CD14-positive monocyte (primary cell): ENCODE measurements at regions not wholly inside any gene's neighbourhood (a gene's known extent, or its start where the extent isn't known, plus 50 kb on each side); places are given as distances from the start of the nearest gene placed in this dataset.
"Not testable (repeated sequence)": the region's sequence is repeated elsewhere in the genome, so short reads cannot be mapped to it uniquely, and the experiment has no call there.

Experiments used
- DNase-seq, 3 donors: peaks; one replicate each; pipeline ENCODE4 v3.0.0-alpha.2; 2011 to 2022
- H2AFZ ChIP-seq: 2 replicates; pipeline ENCODE4 v1.6.0; 2012; ENCODE audit warnings: mild to moderate bottlenecking, low read depth, low read length, inconsistent platforms; ENCODE audit not compliant: insufficient read depth, poor library complexity, severe bottlenecking
- H3K27ac ChIP-seq, 2 donors: 1 replicate in 1 of 2; 2 replicates in 1 of 2; pipeline ENCODE4 v1.5.1; 2012 to 2013; ENCODE audit warnings: low read length in 2 of 2, control low read depth in 1 of 2, inconsistent platforms in 1 of 2, low read depth in 1 of 2, mild to moderate bottlenecking in 1 of 2
- H3K27me3 ChIP-seq, 2 donors: one replicate each; pipeline versions ENCODE4 v1.6.0 to v1.6.1; 2011 to 2013; ENCODE audit warnings: low read length in 2 of 2; ENCODE audit not compliant: control insufficient read depth in 2 of 2, insufficient read depth in 2 of 2
- H3K36me3 ChIP-seq, 2 donors: replicated peaks in 1 of 2; 1 replicate in 1 of 2; 2 replicates in 1 of 2; pipeline versions ENCODE4 v1.5.1 to v1.6.1; 2012 to 2013; ENCODE audit warnings: low read length in 2 of 2, control low read depth in 1 of 2, inconsistent platforms in 1 of 2, mild to moderate bottlenecking in 1 of 2; ENCODE audit not compliant: insufficient read depth in 2 of 2, control insufficient read depth in 1 of 2
- H3K4me1 ChIP-seq, 2 donors: 1 replicate in 1 of 2; 2 replicates in 1 of 2; pipeline versions ENCODE4 v1.5.1 to v1.6.1; 2012 to 2013; ENCODE audit warnings: low read length in 2 of 2, control low read depth in 1 of 2, inconsistent platforms in 1 of 2, mild to moderate bottlenecking in 1 of 2, moderate library complexity in 1 of 2; ENCODE audit not compliant: insufficient read depth in 2 of 2, control insufficient read depth in 1 of 2
- H3K4me2 ChIP-seq: replicated peaks from 2 replicates; pipeline ENCODE3; 2012; ENCODE audit warnings: low read length, moderate library complexity, mild to moderate bottlenecking; ENCODE audit not compliant: poor library complexity, severe bottlenecking; ENCODE audit errors: extremely low read depth
- H3K4me3 ChIP-seq, 3 experiments: fragments of 200-600 bp in 1 of 3; sonication (generic) in 1 of 3; replicated peaks in 1 of 3; 1 replicate in 2 of 3; 2 replicates in 1 of 3; pipeline ENCODE4 v1.5.1; 2011 to 2013; ENCODE audit warnings: low read length in 3 of 3, mild to moderate bottlenecking in 3 of 3, control low read depth in 2 of 3, low read depth in 2 of 3, inconsistent platforms in 1 of 3, moderate library complexity in 1 of 3
- H3K79me2 ChIP-seq: 2 replicates; pipeline ENCODE4 v1.6.0; 2012; ENCODE audit warnings: mild to moderate bottlenecking, control low read depth, inconsistent platforms, low read length, moderate library complexity; ENCODE audit not compliant: insufficient read depth
- H3K9ac ChIP-seq: 2 replicates; pipeline ENCODE4 v1.6.0; 2017; ENCODE audit warnings: low read length, mild to moderate bottlenecking; ENCODE audit not compliant: insufficient read depth, poor library complexity, severe bottlenecking
- H3K9me3 ChIP-seq, 2 donors: replicated peaks in 1 of 2; 1 replicate in 1 of 2; 2 replicates in 1 of 2; pipeline versions ENCODE4 v1.5.1 to v1.6.1; 2012 to 2013; ENCODE audit warnings: low read length in 2 of 2, control low read depth in 1 of 2; ENCODE audit not compliant: control insufficient read depth in 1 of 2, insufficient read depth in 1 of 2
- H4K20me1 ChIP-seq: 2 replicates; pipeline ENCODE4 v1.6.0; 2012; ENCODE audit warnings: mild to moderate bottlenecking, low read length, control low read depth, moderate library complexity; ENCODE audit not compliant: insufficient read depth
- H3K27ac Mint-ChIP-seq, 7 donors: one replicate each; pipeline ENCODE4 v1.8.0; 2020; ENCODE audit warnings: mild to moderate bottlenecking in 7 of 7, mixed read lengths in 7 of 7, moderate library complexity in 6 of 7, inconsistent platforms in 2 of 7
- H3K27me3 Mint-ChIP-seq, 3 donors: one replicate each; pipeline ENCODE4 v1.8.0; 2021 to 2022; ENCODE audit warnings: low read depth in 3 of 3, mild to moderate bottlenecking in 3 of 3, mixed read lengths in 3 of 3, moderate library complexity in 3 of 3, inconsistent platforms in 1 of 3
- H3K36me3 Mint-ChIP-seq, 2 donors: one replicate each; pipeline ENCODE4 v1.8.0; 2020; ENCODE audit warnings: mixed read lengths in 2 of 2, inconsistent platforms in 1 of 2, mild to moderate bottlenecking in 1 of 2
- H3K4me1 Mint-ChIP-seq: one replicate; pipeline ENCODE4 v1.8.0; 2020; ENCODE audit warnings: mild to moderate bottlenecking, mixed read lengths
- H3K4me3 Mint-ChIP-seq, 2 donors: one replicate each; pipeline ENCODE4 v1.8.0; 2020; ENCODE audit warnings: mild to moderate bottlenecking in 2 of 2, mixed read lengths in 2 of 2, moderate library complexity in 1 of 2
- H3K9me3 Mint-ChIP-seq, 7 donors: one replicate each; pipeline ENCODE4 v1.8.0; 2020 to 2022; ENCODE audit warnings: mixed read lengths in 7 of 7, mild to moderate bottlenecking in 6 of 7, moderate library complexity in 6 of 7, inconsistent platforms in 2 of 7
- WGBS: methylation state at CpG from one replicate; pipeline ENCODE4 v1.1.5; 2013; ENCODE audit warnings: missing lambda C conversion rate; ENCODE audit not compliant: insufficient coverage; 5-methylcytosine and 5-hydroxymethylcytosine counted together
- intact Hi-C, 2 donors: fragments of 100-400 bp; cut with micrococcal nuclease; formaldehyde crosslinking; loops; one replicate each; pipeline versions ENCODE4 v1.15.0 to v1.15.1; 2023
- TF ChIP-seq, protein P1 (sequence below): fragments of 200-600 bp; IDR thresholded peaks from one replicate; pipeline ENCODE4 v1.8.0; 2022; ENCODE audit warnings: antibody characterized with exemption, mild to moderate bottlenecking

DNA sequence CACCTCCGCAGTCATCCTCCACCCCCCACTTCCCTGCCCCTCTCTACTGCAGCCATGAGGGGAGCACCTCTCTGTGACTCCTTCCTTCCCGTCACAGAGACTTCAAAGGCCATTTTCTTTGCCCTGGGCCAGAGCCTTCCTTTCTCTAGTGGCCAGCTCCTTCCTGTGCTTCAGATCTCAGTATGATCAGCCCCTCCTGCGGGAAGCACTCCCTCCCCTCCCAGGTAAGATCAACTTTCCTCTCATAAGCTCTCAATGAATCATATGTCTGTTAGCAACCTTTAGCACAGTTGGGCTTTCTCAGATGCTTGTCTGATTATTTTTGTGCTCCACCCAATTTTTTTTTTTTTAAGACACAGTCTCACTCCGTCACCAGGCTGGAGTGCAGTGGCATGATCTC is 241.0 kb upstream of the PRSS1 start:
- Mint-ChIP-seq H3K4me3 (no peak overlapping the region), H3K4me1 (no peaks in the 10 kb centered on the region)

DNA sequence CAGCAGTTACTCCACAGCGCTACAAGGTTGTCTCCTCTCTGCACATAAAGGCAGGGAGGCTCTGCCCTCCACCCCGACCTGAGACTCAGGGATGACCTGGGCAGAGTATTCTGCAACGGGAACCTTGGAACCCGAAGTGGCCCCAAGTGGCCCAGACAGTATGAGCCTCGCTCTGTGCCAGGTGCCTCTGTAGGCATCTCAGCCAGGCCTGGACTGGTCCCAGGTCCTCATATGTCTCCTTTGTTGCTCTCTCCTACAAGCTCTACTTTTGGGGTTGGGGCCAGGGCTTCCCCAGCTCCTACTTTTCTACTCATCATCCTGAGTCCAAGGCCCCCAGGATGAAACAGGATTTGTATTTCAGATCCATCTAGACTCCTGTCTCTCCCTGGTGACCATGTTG is 241.5 kb upstream of the PRSS1 start:
- intact Hi-C loops, result no loop called here
- Mint-ChIP-seq H3K9me3 (no peaks in the 10 kb centered on the region), H3K27me3 (peaks cover 0 to 3% (median 0%) of the 10 kb centered on the region in 3 donors), H3K36me3 (no peaks in the 10 kb centered on the region), H3K27ac (no peak overlapping the region), H3K4me3 (no peak overlapping the region), H3K4me1 (no peaks in the 10 kb centered on the region)
- Histone ChIP-seq H3K9ac (no peak overlapping the region), H3K27me3 (no peaks in the 10 kb centered on the region), H3K36me3 (no peaks in the 10 kb centered on the region), H3K9me3 (no peaks in the 10 kb centered on the region), H3K4me3 (no peak overlapping the region), H3K79me2 (no peaks in the 10 kb centered on the region), H3K27ac (no peak overlapping the region), H2AFZ (no peak overlapping the region), H3K4me1 (no peaks in the 10 kb centered on the region), H3K4me2 (no peak overlapping the region), H4K20me1 (no peaks in the 10 kb centered on the region)
- 95% methylated on average over 5 of the region's 5 CpGs for WGBS
- TF ChIP-seq, protein P1, sequence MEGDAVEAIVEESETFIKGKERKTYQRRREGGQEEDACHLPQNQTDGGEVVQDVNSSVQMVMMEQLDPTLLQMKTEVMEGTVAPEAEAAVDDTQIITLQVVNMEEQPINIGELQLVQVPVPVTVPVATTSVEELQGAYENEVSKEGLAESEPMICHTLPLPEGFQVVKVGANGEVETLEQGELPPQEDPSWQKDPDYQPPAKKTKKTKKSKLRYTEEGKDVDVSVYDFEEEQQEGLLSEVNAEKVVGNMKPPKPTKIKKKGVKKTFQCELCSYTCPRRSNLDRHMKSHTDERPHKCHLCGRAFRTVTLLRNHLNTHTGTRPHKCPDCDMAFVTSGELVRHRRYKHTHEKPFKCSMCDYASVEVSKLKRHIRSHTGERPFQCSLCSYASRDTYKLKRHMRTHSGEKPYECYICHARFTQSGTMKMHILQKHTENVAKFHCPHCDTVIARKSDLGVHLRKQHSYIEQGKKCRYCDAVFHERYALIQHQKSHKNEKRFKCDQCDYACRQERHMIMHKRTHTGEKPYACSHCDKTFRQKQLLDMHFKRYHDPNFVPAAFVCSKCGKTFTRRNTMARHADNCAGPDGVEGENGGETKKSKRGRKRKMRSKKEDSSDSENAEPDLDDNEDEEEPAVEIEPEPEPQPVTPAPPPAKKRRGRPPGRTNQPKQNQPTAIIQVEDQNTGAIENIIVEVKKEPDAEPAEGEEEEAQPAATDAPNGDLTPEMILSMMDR, result no peak
- no peak for DNase-seq

More for the DNA sequence above, 241.0 kb upstream of the PRSS1 start:
- no peaks in the 10 kb centered on the region for H3K9me3 ChIP-seq
- H2AFZ ChIP-seq, result no peak overlapping the region
- H3K4me1 ChIP-seq, result no peaks in the 10 kb centered on the region
- no peak overlapping the region for H3K4me2 ChIP-seq
- no peaks in the 10 kb centered on the region for H3K36me3 Mint-ChIP-seq
- no peaks in the 10 kb centered on the region for H4K20me1 ChIP-seq
- TF ChIP-seq, protein P1, result no peak
- no peak overlapping the region for H3K9ac ChIP-seq
- H3K4me3 ChIP-seq, result no peak overlapping the region
- no peak overlapping the region for H3K27ac Mint-ChIP-seq
- 96% methylated on average over 3 of the region's 4 CpGs for WGBS
- H3K27me3 Mint-ChIP-seq, result peaks cover 0 to 3% (median 0%) of the 10 kb centered on the region in 3 donors
- H3K79me2 ChIP-seq, result no peaks in the 10 kb centered on the region
- intact Hi-C loops, result no loop called here
- no peaks in the 10 kb centered on the region for H3K27me3 ChIP-seq
- DNase-seq, result no peak
- H3K36me3 ChIP-seq, result no peaks in the 10 kb centered on the region
- H3K27ac ChIP-seq, result no peak overlapping the region
- H3K9me3 Mint-ChIP-seq, result no peaks in the 10 kb centered on the region

DNA sequence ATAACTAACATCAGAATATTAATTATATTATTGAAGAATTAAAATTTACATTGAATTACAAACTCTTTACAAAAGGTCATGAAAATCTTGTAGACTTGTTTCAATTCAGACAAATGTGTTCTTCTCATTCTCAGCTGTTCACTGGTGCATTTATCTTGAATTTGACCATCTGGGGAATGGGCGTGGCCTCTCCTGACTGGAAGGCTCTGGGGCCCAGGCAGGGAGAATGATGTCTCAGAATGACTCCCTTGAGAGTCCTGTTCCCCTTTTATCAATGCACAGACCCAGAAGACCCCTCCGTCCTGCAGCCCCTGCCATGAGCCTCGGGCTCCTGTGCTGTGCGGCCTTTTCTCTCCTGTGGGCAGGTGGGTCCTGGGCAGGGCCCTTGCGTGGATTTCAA is 242.2 kb upstream of the PRSS1 start:
- H3K4me2 ChIP-seq, H3K79me2 ChIP-seq, H3K4me3 Mint-ChIP-seq, DNase-seq, H3K9me3 ChIP-seq, H2AFZ ChIP-seq, H3K9ac ChIP-seq, H3K4me1 ChIP-seq, H4K20me1 ChIP-seq, H3K27me3 ChIP-seq, H3K36me3 Mint-ChIP-seq, H3K27ac Mint-ChIP-seq, H3K4me3 ChIP-seq, H3K27ac ChIP-seq, H3K36me3 ChIP-seq, intact Hi-C loops, H3K27me3 Mint-ChIP-seq, H3K9me3 Mint-ChIP-seq, H3K4me1 Mint-ChIP-seq: not testable (repeated sequence)
- 90% methylated on average over 5 of the region's 5 CpGs for WGBS
